SH-SY5Y (cell line): ENCODE measurements at regions not wholly inside any gene's neighbourhood (a gene's known extent, or its start where the extent isn't known, plus 50 kb on each side); places are given as distances from the start of the nearest gene placed in this dataset.

Source experiments
- GATA2 ChIP-seq: IDR thresholded peaks from 2 replicates; pipeline ENCODE4 v1.6.1; 2011; ENCODE audit warnings: mild to moderate bottlenecking, low read depth, low read length
- GATA3 ChIP-seq: IDR thresholded peaks from 2 replicates; pipeline ENCODE4 v1.6.1; 2011; ENCODE audit warnings: low read depth, mild to moderate bottlenecking, low read length, moderate library complexity

DNA sequence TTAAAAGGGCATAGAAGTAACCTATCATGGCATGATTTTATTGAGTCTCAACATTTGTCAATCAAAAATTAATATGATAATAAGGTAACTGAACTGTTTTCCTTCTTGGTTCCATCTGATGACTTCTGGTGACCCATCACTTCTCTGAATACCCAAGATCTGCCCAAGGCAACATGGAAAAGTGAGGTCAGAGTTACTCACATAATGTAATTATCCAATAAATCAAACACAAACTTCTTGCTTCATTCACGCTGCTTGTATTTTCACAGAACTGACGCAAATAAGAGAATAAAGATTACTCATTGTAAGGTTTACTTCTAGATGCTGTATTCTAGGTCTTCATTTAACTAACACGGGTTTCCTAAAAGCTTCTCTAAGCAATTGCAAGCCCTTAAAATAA is 361.6 kb downstream of the RBM26 start:
- TF ChIP-seq GATA2: no peak
- no peak for TF ChIP-seq GATA3
